DMS53 treated with DMSO at 0.1 percent for 48 hours (cell line): ENCODE measurements at regions not wholly inside any gene's neighbourhood (a gene's known extent, or its start where the extent isn't known, plus 50 kb on each side); places are given as distances from the start of the nearest gene placed in this dataset.
"Not testable (repeated sequence)": the region's sequence is repeated elsewhere in the genome, so short reads cannot be mapped to it uniquely, and the experiment has no call there.

Source experiments
- DNase-seq: peaks from one replicate; lab custom pipeline; 2025; ENCODE audit not compliant: unreplicated experiment; lab: John Stamatoyannopoulos, UW

GRCh38 chr9:26175264-26175663 is 497.0 kb upstream of the TUSC1 start:
- no peak for DNase-seq

- no peak for DNase-seq
Measured at GRCh38 chr9:26172301-26172700, 494.1 kb upstream of the TUSC1 start.

- DNase-seq: no peak
Measured at GRCh38 chr9:26171691-26172090, 493.4 kb upstream of the TUSC1 start.

GRCh38 chr9:26170190-26170589 is 491.9 kb upstream of the TUSC1 start:
- DNase-seq: no peak

- DNase-seq: no peak
Measured at GRCh38 chr9:26169708-26170107, 491.5 kb upstream of the TUSC1 start.

- DNase-seq: no peak
Measured at GRCh38 chr9:26166537-26166936, 488.3 kb upstream of the TUSC1 start.

- no peak for DNase-seq
Measured at GRCh38 chr9:26165426-26165825, 487.2 kb upstream of the TUSC1 start.

GRCh38 chr9:26163931-26164330 is 485.7 kb upstream of the TUSC1 start:
- no peak for DNase-seq

- DNase-seq: no peak
Measured at GRCh38 chr9:26159575-26160392, 481.5 kb upstream of the TUSC1 start.

GRCh38 chr9:26158631-26159150 is 480.4 kb upstream of the TUSC1 start:
- no peak for DNase-seq

- no peak for DNase-seq
Measured at GRCh38 chr9:26157411-26157810, 479.2 kb upstream of the TUSC1 start.

GRCh38 chr9:26152350-26152749 is 474.1 kb upstream of the TUSC1 start:
- no peak for DNase-seq

GRCh38 chr9:26148128-26148527 is 469.9 kb upstream of the TUSC1 start:
- no peak for DNase-seq

GRCh38 chr9:26145938-26146337 is 467.7 kb upstream of the TUSC1 start:
- no peak for DNase-seq

- DNase-seq: no peak
Measured at GRCh38 chr9:26142631-26143030, 464.4 kb upstream of the TUSC1 start.

GRCh38 chr9:26142201-26142600 is 464.0 kb upstream of the TUSC1 start:
- no peak for DNase-seq

GRCh38 chr9:26133537-26133936 is 455.3 kb upstream of the TUSC1 start:
- no peak for DNase-seq

GRCh38 chr9:26132746-26133312 is 454.6 kb upstream of the TUSC1 start:
- no peak for DNase-seq

GRCh38 chr9:26131886-26132285 is 453.6 kb upstream of the TUSC1 start:
- DNase-seq: no peak

- DNase-seq: no peak
Measured at GRCh38 chr9:26129217-26129616, 451.0 kb upstream of the TUSC1 start.

- DNase-seq: no peak
Measured at GRCh38 chr9:26125693-26126092, 447.4 kb upstream of the TUSC1 start.

- DNase-seq: not testable (repeated sequence)
Measured at GRCh38 chr9:26116085-26116484, 437.8 kb upstream of the TUSC1 start.

GRCh38 chr9:26112724-26113123 is 434.5 kb upstream of the TUSC1 start:
- no peak for DNase-seq
